GM12891 (cell line): ENCODE measurements at regions not wholly inside any gene's neighbourhood (a gene's known extent, or its start where the extent isn't known, plus 50 kb on each side); places are given as distances from the start of the nearest gene placed in this dataset.

Experiments used
- DNase-seq: peaks from one replicate; pipeline ENCODE4 v3.0.0; 2011; ENCODE audit warnings: low spot score; ENCODE audit not compliant: insufficient read length
- FAIRE-seq: peaks from 2 replicates; lab custom pipeline; 2011; peaks lifted over from hg19 to GRCh38; lab: Jason Lieb, UNC
- PAX5 ChIP-seq: IDR thresholded peaks from 2 replicates; pipeline ENCODE4 v1.6.1; 2011; ENCODE audit warnings: low read length, moderate library complexity, mild to moderate bottlenecking; ENCODE audit not compliant: insufficient read depth, severe bottlenecking
- POLR2A ChIP-seq: IDR thresholded peaks from 2 replicates; pipeline ENCODE4 v1.6.1; 2011; ENCODE audit warnings: low read depth, low read length, control low read depth
- POLR2AphosphoS5 ChIP-seq: IDR thresholded peaks from 2 replicates; pipeline ENCODE4 v1.6.1; 2011; ENCODE audit warnings: low read depth, low read length, control low read depth
- POU2F2 ChIP-seq: IDR thresholded peaks from 2 replicates; pipeline ENCODE4 v1.6.1; 2011; ENCODE audit warnings: low read depth, mild to moderate bottlenecking, control low read depth, low read length, moderate library complexity
- SPI1 ChIP-seq: IDR thresholded peaks from 2 replicates; pipeline ENCODE4 v1.6.1; 2011; ENCODE audit warnings: low read depth, low read length, control low read depth
- TAF1 ChIP-seq: IDR thresholded peaks from 2 replicates; pipeline ENCODE4 v1.6.1; 2011; ENCODE audit warnings: low read depth, low read length, control low read depth

GRCh38 chr10:89942217-89942616, 240.8 kb downstream of the KIF20B start:
- TF ChIP-seq TAF1 = no peak
- TF ChIP-seq POLR2AphosphoS5 = no peak
- TF ChIP-seq PAX5 = peak; percentile 23
- peak; percentile 80; the same call in 1 of the 2 replicates for TF ChIP-seq POU2F2
- TF ChIP-seq SPI1 = no peak
- FAIRE-seq (no peak), DNase-seq (no peak)

DNA sequence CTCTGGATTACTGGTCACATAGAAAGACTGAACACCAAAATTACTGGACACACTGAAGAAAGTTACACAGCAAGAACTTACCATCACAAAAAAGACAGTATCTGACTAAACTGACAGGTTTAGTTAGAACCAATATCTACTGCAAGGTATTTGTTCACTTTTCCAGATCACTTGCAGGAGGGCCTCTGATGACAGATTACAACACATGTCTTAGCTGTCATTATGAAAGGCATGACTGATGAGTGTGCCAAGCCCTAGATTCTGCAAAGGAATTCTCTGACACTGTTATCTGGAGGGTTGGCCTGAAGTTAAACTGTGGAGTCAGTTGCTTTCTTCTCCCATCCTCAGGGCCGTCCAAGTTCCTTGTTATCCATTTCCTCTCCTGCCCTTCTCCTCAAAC, 242.7 kb downstream of the KIF20B start:
- TF ChIP-seq POLR2A (no peak), SPI1 (no peak), TAF1 (no peak), POU2F2 (no peak), POLR2AphosphoS5 (no peak), PAX5 (no peak)
- DNase-seq = no peak
- no peak for FAIRE-seq

DNA sequence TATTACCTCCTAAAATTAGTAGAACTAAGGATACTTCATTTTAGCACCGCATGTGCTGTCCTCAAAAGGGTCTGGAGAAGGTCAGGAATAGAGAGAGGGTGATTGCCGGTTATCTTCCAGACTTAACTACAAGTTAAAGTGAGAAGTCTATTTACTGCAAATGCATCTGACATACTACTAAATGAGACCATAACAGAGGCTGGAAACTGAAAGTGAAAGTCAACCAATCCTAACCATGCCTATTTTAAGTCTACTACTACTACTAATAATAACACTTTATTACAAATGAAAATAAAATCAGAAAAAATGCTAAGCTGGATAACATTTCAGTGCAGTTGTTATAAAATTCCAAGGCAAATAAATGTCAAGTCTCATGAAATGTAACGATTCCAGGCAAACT, 244.7 kb downstream of the KIF20B start:
- TF ChIP-seq SPI1 = no peak
- no peak for TF ChIP-seq POLR2AphosphoS5
- no peak for TF ChIP-seq POLR2A
- TF ChIP-seq PAX5 = no peak
- TF ChIP-seq POU2F2 = no peak
- no peak for TF ChIP-seq TAF1
- DNase-seq = no peak
- FAIRE-seq = no peak

DNA sequence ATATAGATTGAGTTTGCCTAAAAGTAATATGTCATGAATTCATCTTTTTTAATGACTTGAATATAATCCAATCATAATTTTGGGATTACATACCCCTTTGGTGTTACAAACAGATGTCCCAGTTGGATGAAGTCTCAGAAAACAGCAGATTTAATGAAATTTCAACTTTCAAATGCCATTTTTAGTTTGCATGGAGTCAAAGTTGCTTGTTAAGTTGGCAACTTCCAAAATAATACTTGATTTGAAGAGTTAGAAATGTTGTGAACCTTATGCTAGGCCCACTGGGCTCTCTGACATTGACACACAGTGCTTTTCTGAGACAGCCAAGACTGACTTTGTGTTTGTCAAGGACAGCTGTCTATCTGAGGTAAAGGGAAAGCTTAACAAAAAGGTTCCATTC, 248.1 kb downstream of the KIF20B start:
- TF ChIP-seq POLR2AphosphoS5 = no peak
- TF ChIP-seq TAF1 = no peak
- no peak for TF ChIP-seq POU2F2
- TF ChIP-seq POLR2A = no peak
- TF ChIP-seq PAX5 = no peak
- TF ChIP-seq SPI1 = no peak
- DNase-seq (no peak), FAIRE-seq (no peak)

DNA sequence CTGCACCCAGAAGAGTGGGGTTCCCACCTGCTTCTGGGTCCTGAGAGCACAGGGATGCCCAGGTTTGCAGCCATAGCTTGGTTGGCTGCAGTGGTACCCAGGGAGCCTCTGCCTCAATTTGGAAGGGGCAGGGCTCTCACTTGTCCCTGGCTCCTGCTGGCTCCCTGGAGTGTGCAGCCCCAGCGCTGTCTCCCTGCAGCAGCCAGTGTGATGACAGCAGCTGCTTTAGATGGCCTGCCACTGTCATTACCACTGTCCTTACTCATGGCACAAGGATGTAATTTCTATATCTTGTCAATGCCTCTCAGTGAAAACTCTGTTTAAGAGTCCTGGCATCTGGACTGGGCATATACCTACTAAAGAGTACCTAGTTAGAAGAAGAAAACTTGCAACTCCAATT, 250.9 kb downstream of the KIF20B start:
- DNase-seq (no peak), FAIRE-seq (no peak)
- TF ChIP-seq TAF1 (no peak), POLR2A (no peak), POU2F2 (no peak), PAX5 (no peak), SPI1 (no peak), POLR2AphosphoS5 (no peak)

DNA sequence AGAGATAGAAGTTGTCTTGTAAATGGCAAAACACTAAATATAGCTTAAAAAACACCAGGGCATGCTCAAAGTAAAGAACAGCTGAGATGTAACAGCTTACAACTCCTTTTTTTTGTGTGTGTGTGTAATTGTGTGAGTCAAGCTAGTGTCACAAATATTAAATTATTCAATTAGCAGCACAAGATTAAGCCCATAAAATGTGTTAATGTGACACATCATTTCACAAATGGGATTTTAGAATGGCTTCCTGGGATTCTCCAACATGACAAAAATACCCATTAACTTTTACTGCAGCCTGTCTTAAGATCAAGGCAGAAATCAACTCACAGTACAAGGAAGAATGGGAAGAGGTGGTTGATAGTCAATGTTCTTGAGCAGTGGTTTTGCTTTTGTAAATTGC, 251.4 kb downstream of the KIF20B start:
- TF ChIP-seq POLR2AphosphoS5 (no peak), POLR2A (no peak), POU2F2 (no peak), PAX5 (no peak), SPI1 (no peak), TAF1 (no peak)
- FAIRE-seq (no peak), DNase-seq (no peak)

DNA sequence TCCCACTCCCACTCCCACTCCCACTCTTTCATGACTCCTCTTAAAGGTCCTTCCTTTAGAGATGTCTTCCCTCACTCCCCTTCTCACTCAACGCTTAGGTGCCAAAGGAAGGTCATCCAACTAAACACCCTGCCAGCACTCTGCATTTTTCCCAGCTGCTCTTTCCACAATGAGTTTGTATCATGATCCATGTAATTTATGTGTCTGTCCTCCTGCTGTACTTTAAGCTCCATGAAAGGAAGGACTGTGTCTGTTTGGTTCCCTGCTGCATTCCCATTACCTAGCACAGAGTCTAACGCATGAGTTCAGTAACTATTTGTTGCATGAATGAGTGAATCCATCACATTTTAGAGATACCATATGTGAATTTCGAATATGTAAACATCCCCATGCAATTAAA, 252.7 kb downstream of the KIF20B start:
- no peak for FAIRE-seq
- no peak for TF ChIP-seq POLR2AphosphoS5
- TF ChIP-seq SPI1 = no peak
- TF ChIP-seq POU2F2 = no peak
- no peak for TF ChIP-seq TAF1
- TF ChIP-seq POLR2A = no peak
- TF ChIP-seq PAX5 = no peak
- DNase-seq = no peak

- FAIRE-seq = no peak
- TF ChIP-seq SPI1 (no peak), POLR2AphosphoS5 (no peak), POLR2A (no peak), TAF1 (no peak), POU2F2 (no peak), PAX5 (no peak)
- DNase-seq = no peak
Observed at GRCh38 chr10:89954787-89955566, 253.6 kb downstream of the KIF20B start.

GRCh38 chr10:89959433-89960110, 258.2 kb downstream of the KIF20B start:
- no peak for TF ChIP-seq POU2F2
- peak; percentile 82 for TF ChIP-seq SPI1
- DNase-seq = no peak
- FAIRE-seq = no peak

DNA sequence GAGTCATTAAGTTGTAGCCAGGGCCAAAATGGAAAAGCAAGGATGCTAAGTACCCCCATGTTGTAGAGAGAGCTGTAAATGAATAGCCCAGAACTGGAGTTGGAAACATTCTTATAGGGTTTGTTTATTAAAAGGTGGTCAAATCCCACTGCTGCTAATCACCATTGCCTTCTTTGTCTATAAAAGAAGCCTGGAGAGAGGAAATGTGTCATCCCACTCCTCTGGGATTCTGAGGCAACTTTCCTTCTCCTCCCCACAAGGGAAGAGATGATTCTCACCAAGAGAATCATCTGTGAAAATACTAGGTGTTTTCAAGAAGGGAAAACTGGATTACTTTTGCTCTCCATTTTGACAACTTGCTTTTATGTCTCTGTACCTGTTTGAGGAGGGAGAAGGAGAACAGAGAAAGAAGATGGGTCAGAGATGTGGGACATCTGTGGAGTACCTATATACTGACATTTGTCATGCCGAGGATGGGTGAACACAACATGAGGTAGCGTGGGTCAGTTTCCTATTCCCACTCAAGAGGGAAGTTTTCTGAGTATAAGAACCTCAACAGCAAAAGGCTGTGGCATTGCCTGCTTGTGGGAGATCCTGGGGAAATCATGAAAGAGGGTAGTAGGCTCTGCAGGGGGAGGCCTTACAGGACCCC, 262.2 kb downstream of the KIF20B start:
- DNase-seq (no peak), FAIRE-seq (no peak)
- TF ChIP-seq SPI1 (no peak), TAF1 (no peak), PAX5 (no peak), POU2F2 (no peak), POLR2AphosphoS5 (no peak), POLR2A (no peak)

DNA sequence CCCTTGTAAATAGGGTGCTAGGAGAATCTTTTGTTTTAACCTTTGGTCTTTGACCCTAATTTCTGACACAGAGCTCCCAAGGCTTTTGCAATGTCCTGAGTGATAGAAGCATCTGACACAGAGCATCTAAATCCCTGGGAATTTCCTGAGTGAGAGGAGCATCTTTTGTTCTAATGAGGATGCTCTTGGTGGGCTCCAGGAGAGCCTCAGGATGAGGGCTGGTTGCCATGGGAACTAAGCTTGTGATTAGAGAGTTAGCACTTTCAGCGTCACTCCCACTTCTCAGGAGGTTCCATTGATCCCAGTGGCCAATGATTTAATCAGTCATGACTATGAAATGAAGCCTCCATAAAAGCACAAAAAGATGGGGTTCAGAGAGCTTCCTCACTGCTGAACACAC, 264.8 kb downstream of the KIF20B start:
- no peak for FAIRE-seq

More for the DNA sequence above, 264.8 kb downstream of the KIF20B start:
- DNase-seq = no peak
- TF ChIP-seq POLR2AphosphoS5 (no peak), POLR2A (no peak), TAF1 (no peak), POU2F2 (no peak), PAX5 (no peak), SPI1 (no peak)
